ENCODE measurements at regions not wholly inside any gene's neighbourhood (a gene's known extent, or its start where the extent isn't known, plus 50 kb on each side); places are given as distances from the start of the nearest gene placed in this dataset.

DNA sequence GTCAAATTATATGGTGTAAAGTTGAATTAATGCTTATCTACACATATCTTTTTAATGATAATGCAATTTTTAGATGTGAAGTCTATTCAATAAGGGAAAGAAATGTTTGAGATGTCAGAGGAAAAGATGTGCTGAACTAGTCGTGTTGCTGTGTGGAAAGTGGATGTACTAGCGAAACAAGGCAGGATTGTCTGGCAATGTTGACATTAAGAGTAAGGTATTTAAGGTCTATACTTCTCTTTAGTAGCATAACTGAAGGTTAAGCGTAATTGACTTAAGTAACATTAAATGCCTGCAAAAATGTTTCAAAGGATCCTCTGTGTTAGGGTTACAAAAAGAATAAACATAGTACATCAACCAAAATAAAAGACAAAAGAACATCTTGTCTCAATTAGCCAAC, 787.3 kb upstream of the KLHL1 start:
- Mint-ChIP-seq H3K9me3 (no peaks in the 10 kb centered on the region), H3K27ac (no peak overlapping the region), H3K4me3 (no peak overlapping the region), H3K4me1 (no peaks in the 10 kb centered on the region), H3K27me3 (no peaks in the 10 kb centered on the region)
- DNase-seq (no peak), ATAC-seq (no peak)

DNA sequence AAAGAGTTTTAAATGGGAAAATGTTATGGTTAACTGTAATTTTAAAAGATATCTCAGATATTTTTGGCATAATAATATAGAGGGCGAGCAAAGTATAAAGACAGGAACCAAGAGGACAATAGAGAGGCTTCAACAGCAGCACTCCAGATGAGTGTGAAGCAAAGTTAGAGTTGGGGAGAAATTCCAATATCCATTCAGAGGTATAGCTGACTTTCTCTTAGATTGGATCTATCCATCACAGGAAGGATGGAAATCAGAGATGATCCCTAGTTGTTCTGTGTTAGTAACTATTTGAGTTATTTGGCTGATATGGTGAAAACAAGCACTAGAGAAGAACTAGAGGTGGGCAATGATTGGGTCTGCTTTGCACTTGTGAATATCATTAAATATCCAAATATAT, 786.0 kb upstream of the KLHL1 start:
- DNase-seq = no peak
- Mint-ChIP-seq H3K4me3 (no peak overlapping the region), H3K9me3 (peaks cover 0 to 1% of the 10 kb centered on the region in 2 donors), H3K4me1 (no peaks in the 10 kb centered on the region), H3K27ac (no peak overlapping the region), H3K27me3 (no peaks in the 10 kb centered on the region)
- no peak for ATAC-seq

- H3K9me3 Mint-ChIP-seq = peaks cover 0 to 5% of the 10 kb centered on the region in 2 donors
- DNase-seq (no peak), ATAC-seq (no peak)
- H3K27me3 Mint-ChIP-seq = no peaks in the 10 kb centered on the region
- no peak overlapping the region for H3K27ac Mint-ChIP-seq
- H3K4me1 Mint-ChIP-seq = no peaks in the 10 kb centered on the region
- H3K4me3 Mint-ChIP-seq = no peak overlapping the region
Measured at GRCh38 chr13:70893832-70894231, 785.6 kb upstream of the KLHL1 start.

- no peak overlapping the region for H3K27ac Mint-ChIP-seq
- H3K4me3 Mint-ChIP-seq = no peak overlapping the region
Measured at GRCh38 chr13:70890289-70890688, 782.0 kb upstream of the KLHL1 start.

GRCh38 chr13:70889163-70889562, 780.9 kb upstream of the KLHL1 start:
- no peak for ATAC-seq
- peaks cover 0 to 10% of the 10 kb centered on the region in 2 donors for H3K9me3 Mint-ChIP-seq

More at GRCh38 chr13:70890289-70890688, 782.0 kb upstream of the KLHL1 start:
- no peaks in the 10 kb centered on the region for H3K27me3 Mint-ChIP-seq
- ATAC-seq = no peak
- no peak for DNase-seq
- no peaks in the 10 kb centered on the region for H3K4me1 Mint-ChIP-seq
- peaks cover 0 to 10% of the 10 kb centered on the region in 2 donors for H3K9me3 Mint-ChIP-seq

DNA sequence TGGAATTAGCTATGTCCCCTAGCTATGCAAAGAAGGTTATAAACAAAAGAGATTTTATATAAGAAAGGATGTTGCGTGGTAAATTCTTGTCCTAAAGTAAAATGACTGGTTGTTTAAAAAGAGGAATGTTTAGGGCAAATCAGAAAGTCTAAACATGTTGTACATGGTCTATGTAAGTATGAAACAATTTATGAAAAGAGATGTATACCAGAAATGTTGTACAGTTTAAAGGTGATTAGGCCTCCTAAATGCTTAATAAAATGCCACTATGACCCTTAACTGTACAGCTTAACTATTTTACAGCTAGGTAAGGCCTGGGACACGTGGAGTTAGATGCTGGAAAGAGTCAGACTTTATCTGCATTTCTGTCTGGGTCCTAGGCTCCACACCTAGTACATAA, 775.9 kb upstream of the KLHL1 start:
- Mint-ChIP-seq H3K27ac (no peak overlapping the region), H3K4me1 (no peaks in the 10 kb centered on the region), H3K4me3 (no peak overlapping the region), H3K27me3 (no peaks in the 10 kb centered on the region), H3K9me3 (peaks cover 0 to 8% of the 10 kb centered on the region in 2 donors)
- ATAC-seq (no peak), DNase-seq (no peak)

More at GRCh38 chr13:70889163-70889562, 780.9 kb upstream of the KLHL1 start:
- DNase-seq = no peak
- Mint-ChIP-seq H3K4me3 (no peak overlapping the region), H3K4me1 (no peaks in the 10 kb centered on the region), H3K27me3 (no peaks in the 10 kb centered on the region), H3K27ac (no peak overlapping the region)

- H3K4me1 Mint-ChIP-seq = no peaks in the 10 kb centered on the region
- ATAC-seq (no peak), DNase-seq (no peak)
- H3K27ac Mint-ChIP-seq = no peak overlapping the region
- H3K9me3 Mint-ChIP-seq = no peaks in the 10 kb centered on the region
- H3K4me3 Mint-ChIP-seq = no peak overlapping the region
- H3K27me3 Mint-ChIP-seq = no peaks in the 10 kb centered on the region
Measured at GRCh38 chr13:70874636-70875035, 766.4 kb upstream of the KLHL1 start.

- no peak for DNase-seq
- Mint-ChIP-seq H3K27ac (no peak overlapping the region), H3K27me3 (no peaks in the 10 kb centered on the region), H3K4me1 (no peaks in the 10 kb centered on the region), H3K4me3 (no peak overlapping the region), H3K9me3 (peaks cover 8 to 9% of the 10 kb centered on the region in 2 donors)
- no peak for ATAC-seq
Measured at GRCh38 chr13:70864731-70865130, 756.5 kb upstream of the KLHL1 start.

- no peak for ATAC-seq
Measured at GRCh38 chr13:70856711-70857110, 748.5 kb upstream of the KLHL1 start.

GRCh38 chr13:70856025-70856424, 747.8 kb upstream of the KLHL1 start:
- H3K9me3 Mint-ChIP-seq = peaks cover 8 to 9% of the 10 kb centered on the region in 2 donors
- no peaks in the 10 kb centered on the region for H3K4me1 Mint-ChIP-seq

More at GRCh38 chr13:70856711-70857110, 748.5 kb upstream of the KLHL1 start:
- no peaks in the 10 kb centered on the region for H3K27me3 Mint-ChIP-seq
- H3K4me3 Mint-ChIP-seq = no peak overlapping the region
- no peak overlapping the region for H3K27ac Mint-ChIP-seq
- H3K4me1 Mint-ChIP-seq = no peaks in the 10 kb centered on the region
- no peak for DNase-seq
- peaks cover 12 to 14% of the 10 kb centered on the region in 2 donors for H3K9me3 Mint-ChIP-seq

GRCh38 chr13:70849222-70849621, 741.0 kb upstream of the KLHL1 start:
- peaks cover 0 to 14% of the 10 kb centered on the region in 2 donors for H3K9me3 Mint-ChIP-seq
- H3K27me3 Mint-ChIP-seq = no peaks in the 10 kb centered on the region
- H3K27ac Mint-ChIP-seq = peak overlapping the region in 1 of 2 donors; percentile 19
- peaks cover 5% of the 10 kb centered on the region for H3K4me1 Mint-ChIP-seq
- DNase-seq (no peak), ATAC-seq (no peak)
- no peak overlapping the region for H3K4me3 Mint-ChIP-seq

More at GRCh38 chr13:70856025-70856424, 747.8 kb upstream of the KLHL1 start:
- DNase-seq (no peak), ATAC-seq (no peak)
- Mint-ChIP-seq H3K27ac (no peak overlapping the region), H3K27me3 (no peaks in the 10 kb centered on the region), H3K4me3 (no peak overlapping the region)

GRCh38 chr13:70844391-70845108, 736.3 kb upstream of the KLHL1 start:
- H3K4me1 Mint-ChIP-seq = peaks cover 5% of the 10 kb centered on the region
- H3K9me3 Mint-ChIP-seq = peaks cover 7 to 9% of the 10 kb centered on the region in 2 donors
- no peaks in the 10 kb centered on the region for H3K27me3 Mint-ChIP-seq
- H3K27ac Mint-ChIP-seq = no peak overlapping the region
- ATAC-seq = no peak
- no peak overlapping the region for H3K4me3 Mint-ChIP-seq
- no peak for DNase-seq

DNA sequence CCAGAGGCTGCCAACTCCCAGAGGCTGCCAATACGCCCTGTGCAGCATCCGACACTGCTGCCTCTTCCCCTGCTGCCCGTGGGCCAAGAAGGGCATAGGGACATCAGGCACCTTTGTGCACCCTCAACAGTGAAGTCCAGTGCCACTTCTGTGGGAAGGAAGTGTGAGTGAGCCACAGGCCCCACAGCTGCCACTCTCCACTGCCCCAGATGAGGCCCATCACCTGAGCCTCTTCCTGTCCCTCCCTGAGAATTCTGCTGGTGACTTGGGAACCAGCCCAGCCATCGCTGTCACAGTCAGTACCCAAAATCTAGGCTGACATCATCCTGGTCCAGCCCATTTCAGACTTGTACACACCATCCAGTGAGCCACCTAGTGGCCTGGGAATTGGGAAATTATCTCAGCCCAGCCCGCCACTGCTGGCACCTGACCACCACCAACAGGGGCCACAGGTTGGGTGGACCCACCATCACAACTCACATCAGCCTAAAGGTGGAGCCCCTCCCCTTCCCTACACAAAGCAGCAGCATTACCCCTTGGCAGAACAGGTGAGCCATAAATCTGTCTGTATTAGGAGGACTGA, 733.9 kb upstream of the KLHL1 start:
- no peak overlapping the region for H3K27ac Mint-ChIP-seq
- DNase-seq = no peak
- peaks cover 9 to 14% of the 10 kb centered on the region in 2 donors for H3K9me3 Mint-ChIP-seq
- no peak overlapping the region for H3K4me3 Mint-ChIP-seq
- no peaks in the 10 kb centered on the region for H3K4me1 Mint-ChIP-seq
- H3K27me3 Mint-ChIP-seq = no peaks in the 10 kb centered on the region
- peak; percentile 28 for ATAC-seq

- Mint-ChIP-seq H3K9me3 (peaks cover 9 to 14% of the 10 kb centered on the region in 2 donors), H3K4me3 (no peak overlapping the region), H3K27me3 (no peaks in the 10 kb centered on the region), H3K27ac (no peak overlapping the region), H3K4me1 (no peaks in the 10 kb centered on the region)
- DNase-seq (no peak), ATAC-seq (no peak)
Measured at GRCh38 chr13:70841240-70842061, 733.2 kb upstream of the KLHL1 start.

- DNase-seq (no peak), ATAC-seq (no peak)
- Mint-ChIP-seq H3K4me3 (no peak overlapping the region), H3K27ac (no peak overlapping the region), H3K27me3 (no peaks in the 10 kb centered on the region), H3K4me1 (no peaks in the 10 kb centered on the region), H3K9me3 (peaks cover 5 to 7% of the 10 kb centered on the region in 2 donors)
Measured at GRCh38 chr13:70835371-70835770, 727.1 kb upstream of the KLHL1 start.

DNA sequence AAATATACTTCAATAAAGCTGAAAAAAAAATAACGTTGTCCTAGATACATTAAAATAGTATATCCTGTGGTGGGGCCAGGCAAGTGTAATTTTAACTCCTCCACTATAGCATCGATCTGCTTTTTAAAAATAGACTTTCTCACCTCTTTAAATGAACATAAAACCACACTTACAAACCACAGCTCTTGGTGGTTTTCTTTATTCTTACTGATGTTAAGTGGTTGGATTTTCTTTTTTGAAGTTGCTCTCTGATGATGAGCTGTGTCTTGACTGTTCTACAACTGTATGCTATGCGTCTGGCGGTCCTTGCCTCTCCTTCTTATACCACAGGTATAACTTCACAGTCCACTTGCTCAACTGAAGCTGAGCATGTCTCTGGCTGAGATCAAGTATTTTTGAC, 721.5 kb upstream of the KLHL1 start:
- no peak for ATAC-seq
- Mint-ChIP-seq H3K9me3 (peaks cover 0 to 12% of the 10 kb centered on the region in 2 donors), H3K27ac (no peak overlapping the region), H3K4me1 (no peaks in the 10 kb centered on the region), H3K27me3 (no peaks in the 10 kb centered on the region), H3K4me3 (no peak overlapping the region)
- no peak for DNase-seq

Data from stimulated activated naive CD8-positive, alpha-beta T cell treated with anti-CD3 and anti-CD28 coated beads, Interleukin-15, amount 100 ng/mL, for 72 hours (primary cell).